ENCODE measurements at regions not wholly inside any gene's neighbourhood (a gene's known extent, or its start where the extent isn't known, plus 50 kb on each side); places are given as distances from the start of the nearest gene placed in this dataset.

- Mint-ChIP-seq H3K27me3 (ENCODE audit: low read depth in 3 of 3) (no peaks in the 10 kb centered on the region), H3K4me1 (no peaks in the 10 kb centered on the region), H3K27ac (no peak overlapping the region), H3K9me3 (peaks cover 7 to 19% (median 8%) of the 10 kb centered on the region in 6 donors), H3K36me3 (peaks cover 0 to 4% (median 0%) of the 10 kb centered on the region in 3 donors), H3K4me3 (no peak overlapping the region)
- DNase-seq, result no peak
Observed at GRCh38 chr2:5937851-5938565, 245.8 kb downstream of the SOX11 start.

- Mint-ChIP-seq H3K4me1 (no peaks in the 10 kb centered on the region), H3K9me3 (peaks cover 7 to 19% (median 8%) of the 10 kb centered on the region in 6 donors), H3K4me3 (no peak overlapping the region), H3K36me3 (peaks cover 0 to 4% (median 0%) of the 10 kb centered on the region in 3 donors), H3K27me3 (ENCODE audit: low read depth in 3 of 3) (no peaks in the 10 kb centered on the region), H3K27ac (no peak overlapping the region)
- no peak for DNase-seq
Observed at GRCh38 chr2:5938566-5938896, 246.3 kb downstream of the SOX11 start.

DNA sequence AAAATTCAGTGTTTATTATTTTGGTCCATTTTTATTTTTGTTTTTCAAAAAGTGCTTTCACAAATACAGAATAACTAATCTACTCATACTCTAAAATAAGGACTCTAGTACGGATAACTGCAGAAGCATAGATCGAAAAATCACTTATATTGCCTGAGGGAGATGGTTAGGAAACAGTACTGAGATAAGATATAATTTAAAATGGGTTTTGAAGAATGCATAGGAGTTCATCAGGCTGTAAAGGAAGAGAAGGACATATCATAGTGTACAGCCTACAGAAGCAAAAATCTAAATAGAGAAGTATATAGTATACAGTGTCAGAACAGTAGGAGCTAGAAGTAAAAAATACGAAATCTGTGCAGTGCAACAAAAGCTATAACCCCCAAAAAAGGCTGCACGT lies 247.4 kb downstream of the SOX11 start:
- Mint-ChIP-seq H3K36me3 (peaks cover 0 to 4% (median 0%) of the 10 kb centered on the region in 3 donors), H3K27ac (no peak overlapping the region), H3K27me3 (ENCODE audit: low read depth in 3 of 3) (no peaks in the 10 kb centered on the region), H3K9me3 (peaks cover 7 to 19% (median 9%) of the 10 kb centered on the region in 6 donors), H3K4me1 (no peaks in the 10 kb centered on the region), H3K4me3 (no peak overlapping the region)
- no peak for DNase-seq

GRCh38 chr2:5940596-5941535 lies 248.7 kb downstream of the SOX11 start:
- no peak overlapping the region for H3K27ac Mint-ChIP-seq
- no peaks in the 10 kb centered on the region for H3K27me3 Mint-ChIP-seq (ENCODE audit: low read depth in 3 of 3)
- H3K4me3 Mint-ChIP-seq, result no peak overlapping the region
- no peak for DNase-seq
- H3K36me3 Mint-ChIP-seq, result peaks cover 0 to 4% (median 0%) of the 10 kb centered on the region in 3 donors
- no peaks in the 10 kb centered on the region for H3K4me1 Mint-ChIP-seq
- peaks cover 4 to 19% (median 8%) of the 10 kb centered on the region in 6 donors for H3K9me3 Mint-ChIP-seq

GRCh38 chr2:5942204-5942603 lies 250.0 kb downstream of the SOX11 start:
- Mint-ChIP-seq H3K9me3 (peaks cover 2 to 14% (median 7%) of the 10 kb centered on the region in 6 donors), H3K4me3 (no peak overlapping the region), H3K4me1 (no peaks in the 10 kb centered on the region), H3K27ac (no peak overlapping the region), H3K27me3 (ENCODE audit: low read depth in 3 of 3) (no peaks in the 10 kb centered on the region), H3K36me3 (no peaks in the 10 kb centered on the region)
- DNase-seq, result no peak

DNA sequence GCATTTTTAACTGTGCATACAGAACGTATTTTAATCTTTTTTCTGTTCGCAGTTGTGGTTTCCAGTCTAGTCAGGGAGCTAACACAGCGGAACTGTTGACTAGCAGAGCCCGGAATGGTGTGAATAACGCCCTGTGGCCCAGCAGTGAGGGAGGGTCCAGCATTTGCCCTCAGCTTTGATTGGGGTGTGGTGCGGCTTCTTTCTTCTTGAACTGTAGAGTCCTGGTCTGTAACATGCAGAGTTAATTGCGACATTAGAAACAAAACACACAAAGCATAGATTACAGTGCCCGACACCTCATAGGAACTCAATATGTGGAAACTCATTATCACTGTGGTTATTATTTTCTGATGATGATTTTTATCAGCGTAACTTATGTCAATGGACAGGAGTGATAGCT lies 253.6 kb downstream of the SOX11 start:
- no peak overlapping the region for H3K27ac Mint-ChIP-seq
- H3K27me3 Mint-ChIP-seq (ENCODE audit: low read depth in 3 of 3), result no peaks in the 10 kb centered on the region
- H3K4me3 Mint-ChIP-seq, result no peak overlapping the region
- no peaks in the 10 kb centered on the region for H3K36me3 Mint-ChIP-seq
- DNase-seq, result no peak
- no peaks in the 10 kb centered on the region for H3K4me1 Mint-ChIP-seq
- H3K9me3 Mint-ChIP-seq, result peaks cover 0 to 15% (median 3%) of the 10 kb centered on the region in 6 donors

DNA sequence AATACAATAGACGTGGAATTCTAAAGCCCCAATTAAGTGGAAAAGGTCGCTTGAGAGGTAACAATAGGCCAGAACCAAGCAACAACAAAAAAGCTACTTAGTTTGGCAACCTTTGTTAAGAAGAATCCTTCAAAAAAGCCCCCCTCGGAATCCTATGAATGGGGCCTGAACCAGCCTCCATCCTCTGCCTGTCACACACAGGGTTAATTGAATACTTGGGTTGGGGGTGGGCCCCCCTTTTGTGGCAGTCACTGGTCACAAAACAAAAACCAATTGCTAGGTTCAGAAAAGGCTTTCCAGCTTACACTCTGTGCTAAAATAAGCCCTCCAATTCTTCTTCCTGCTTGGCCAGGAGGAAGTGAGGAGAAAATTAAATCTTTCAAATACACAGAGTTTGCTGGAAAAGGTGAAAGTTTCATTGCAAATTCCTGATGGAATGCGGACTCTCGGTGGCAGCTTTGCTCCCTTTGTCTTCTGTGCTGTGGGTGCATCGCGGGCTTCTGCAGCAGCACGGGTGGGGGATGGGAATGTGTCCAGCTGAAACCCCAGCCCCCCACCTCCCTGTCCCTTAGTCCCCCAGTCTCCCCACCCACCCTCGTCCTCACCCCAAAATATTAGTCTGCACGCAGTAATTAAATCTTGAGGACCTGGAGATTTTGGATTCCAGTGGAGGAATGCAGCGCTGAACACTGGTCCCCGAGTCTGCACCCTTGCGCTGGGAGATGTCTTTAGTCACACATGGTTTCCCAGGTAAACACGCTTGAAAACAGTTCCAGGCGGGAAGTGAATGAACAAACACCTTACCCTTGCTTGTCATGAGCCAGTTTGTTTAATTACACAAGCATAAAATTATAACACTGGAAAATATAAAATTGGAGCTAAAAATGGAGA lies 254.3 kb downstream of the SOX11 start:
- no peaks in the 10 kb centered on the region for H3K36me3 Mint-ChIP-seq
- no peak overlapping the region for H3K4me3 Mint-ChIP-seq

GRCh38 chr2:5950736-5951135 lies 258.6 kb downstream of the SOX11 start:
- Mint-ChIP-seq H3K27ac (no peak overlapping the region), H3K9me3 (peaks cover 2 to 20% (median 6%) of the 10 kb centered on the region in 6 donors)

More for the DNA sequence above, 254.3 kb downstream of the SOX11 start:
- no peak for DNase-seq
- Mint-ChIP-seq H3K27me3 (ENCODE audit: low read depth in 3 of 3) (no peaks in the 10 kb centered on the region), H3K27ac (no peak overlapping the region), H3K4me1 (no peaks in the 10 kb centered on the region), H3K9me3 (peaks cover 0 to 15% (median 3%) of the 10 kb centered on the region in 6 donors)

DNA sequence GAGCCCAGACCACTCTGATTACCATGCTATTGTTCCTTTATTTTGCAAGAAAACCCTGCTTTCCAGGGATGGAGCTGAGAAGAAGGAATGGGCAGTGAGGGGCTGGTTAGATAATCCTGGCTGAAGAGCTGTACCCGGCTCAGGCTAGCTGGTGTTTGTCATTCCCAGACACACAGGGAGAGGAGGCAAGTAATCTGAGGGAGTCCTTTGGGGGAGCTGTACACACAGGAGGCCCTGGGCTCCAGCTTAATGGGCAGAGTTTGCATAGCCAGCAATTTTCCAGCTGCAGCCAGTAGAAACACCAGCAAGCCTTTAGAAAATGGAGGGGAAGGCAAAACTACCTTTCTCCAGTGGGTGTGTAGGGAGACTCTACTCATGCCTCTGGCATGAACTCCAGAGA lies 259.3 kb downstream of the SOX11 start:
- no peak overlapping the region for H3K4me3 Mint-ChIP-seq
- no peaks in the 10 kb centered on the region for H3K27me3 Mint-ChIP-seq (ENCODE audit: low read depth in 3 of 3)
- no peak for DNase-seq
- H3K27ac Mint-ChIP-seq, result no peak overlapping the region
- peaks cover 2 to 20% (median 6%) of the 10 kb centered on the region in 6 donors for H3K9me3 Mint-ChIP-seq
- no peaks in the 10 kb centered on the region for H3K36me3 Mint-ChIP-seq
- H3K4me1 Mint-ChIP-seq, result no peaks in the 10 kb centered on the region

More at GRCh38 chr2:5950736-5951135, 258.6 kb downstream of the SOX11 start:
- DNase-seq, result no peak
- Mint-ChIP-seq H3K4me3 (no peak overlapping the region), H3K36me3 (no peaks in the 10 kb centered on the region), H3K27me3 (ENCODE audit: low read depth in 3 of 3) (no peaks in the 10 kb centered on the region), H3K4me1 (no peaks in the 10 kb centered on the region)

DNA sequence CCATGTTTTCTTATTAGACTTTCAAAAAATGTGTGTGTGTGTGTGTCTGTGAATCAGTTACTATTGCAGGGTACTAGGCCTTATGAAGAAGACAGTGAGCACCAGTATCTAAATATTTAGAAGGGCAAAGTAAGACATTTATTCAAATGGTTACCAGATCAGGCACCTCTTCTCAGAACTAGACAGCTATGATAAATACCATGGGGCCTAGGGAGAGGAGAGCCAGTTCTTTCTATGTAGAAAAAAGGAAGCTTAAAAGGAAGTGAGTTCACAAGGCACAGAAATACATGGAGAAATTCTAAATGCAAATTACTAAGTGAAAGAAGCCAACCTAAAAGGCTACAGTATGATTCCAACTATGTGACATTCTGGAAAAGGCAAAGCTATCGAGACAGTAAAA lies 261.3 kb downstream of the SOX11 start:
- Mint-ChIP-seq H3K4me3 (no peak overlapping the region), H3K27ac (no peak overlapping the region), H3K9me3 (peaks cover 3 to 10% (median 6%) of the 10 kb centered on the region in 6 donors), H3K27me3 (ENCODE audit: low read depth in 3 of 3) (no peaks in the 10 kb centered on the region), H3K36me3 (no peaks in the 10 kb centered on the region), H3K4me1 (no peaks in the 10 kb centered on the region)
- DNase-seq, result no peak

GRCh38 chr2:5954509-5954908 lies 262.3 kb downstream of the SOX11 start:
- H3K27me3 Mint-ChIP-seq (ENCODE audit: low read depth in 3 of 3), result peaks cover 0 to 2% (median 0%) of the 10 kb centered on the region in 3 donors
- no peaks in the 10 kb centered on the region for H3K4me1 Mint-ChIP-seq
- no peak overlapping the region for H3K27ac Mint-ChIP-seq
- H3K9me3 Mint-ChIP-seq, result peaks cover 3 to 10% (median 6%) of the 10 kb centered on the region in 6 donors
- no peak for DNase-seq
- no peak overlapping the region for H3K4me3 Mint-ChIP-seq
- no peaks in the 10 kb centered on the region for H3K36me3 Mint-ChIP-seq

DNA sequence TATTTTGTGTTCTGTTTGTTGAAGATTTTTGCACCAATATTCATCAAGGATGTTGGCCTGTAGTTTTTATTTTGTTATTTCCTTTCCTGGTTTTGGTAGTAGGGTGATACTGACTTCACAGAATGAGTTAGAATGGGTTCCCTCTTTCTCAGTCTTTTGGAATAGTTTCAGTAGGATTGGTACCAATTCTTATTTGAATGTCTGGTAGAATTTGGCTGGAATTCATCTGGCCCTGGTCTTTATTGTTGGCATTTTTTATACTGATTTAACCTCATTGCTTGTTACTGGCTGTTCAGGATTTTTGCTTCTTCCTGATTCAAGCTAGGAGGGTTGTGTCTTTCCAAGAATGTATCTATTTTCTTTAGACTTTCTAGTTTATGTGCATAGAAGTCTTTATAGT lies 263.7 kb downstream of the SOX11 start:
- DNase-seq, result no peak
- H3K9me3 Mint-ChIP-seq, result peaks cover 5 to 8% (median 6%) of the 10 kb centered on the region in 6 donors
- H3K4me1 Mint-ChIP-seq, result no peaks in the 10 kb centered on the region
- H3K4me3 Mint-ChIP-seq, result no peak overlapping the region
- no peak overlapping the region for H3K27ac Mint-ChIP-seq
- H3K27me3 Mint-ChIP-seq (ENCODE audit: low read depth in 3 of 3), result peaks cover 0 to 2% (median 0%) of the 10 kb centered on the region in 3 donors
- H3K36me3 Mint-ChIP-seq, result no peaks in the 10 kb centered on the region
